D341Med (cell line): ENCODE measurements at regions not wholly inside any gene's neighbourhood (a gene's known extent, or its start where the extent isn't known, plus 50 kb on each side); places are given as distances from the start of the nearest gene placed in this dataset.
"Not testable (repeated sequence)": the region's sequence is repeated elsewhere in the genome, so short reads cannot be mapped to it uniquely, and the experiment has no call there.

Experiments
- DNase-seq: peaks from one replicate; pipeline ENCODE4 v3.0.0; 2012; ENCODE audit warnings: low spot score

DNA sequence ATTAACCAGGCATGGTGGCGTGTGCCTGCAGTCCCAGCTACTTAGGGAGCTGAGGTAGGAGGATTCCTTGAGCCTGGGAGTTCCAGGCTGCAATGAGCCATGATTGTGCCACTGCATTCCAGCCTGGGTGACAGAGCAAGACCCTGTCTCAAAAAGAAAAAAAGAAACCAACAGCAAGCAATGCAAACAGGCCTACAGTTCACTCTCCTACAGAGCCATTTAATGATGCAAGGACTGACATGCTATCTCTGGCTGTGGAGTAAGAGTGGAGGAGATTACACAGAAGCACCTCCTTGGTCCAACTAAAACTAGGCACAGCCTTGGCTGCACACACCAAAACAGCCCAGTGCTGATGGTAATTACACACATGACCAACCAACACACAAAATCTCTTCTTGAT lies 127.5 kb upstream of the SOD1 start:
- DNase-seq, result no peak

DNA sequence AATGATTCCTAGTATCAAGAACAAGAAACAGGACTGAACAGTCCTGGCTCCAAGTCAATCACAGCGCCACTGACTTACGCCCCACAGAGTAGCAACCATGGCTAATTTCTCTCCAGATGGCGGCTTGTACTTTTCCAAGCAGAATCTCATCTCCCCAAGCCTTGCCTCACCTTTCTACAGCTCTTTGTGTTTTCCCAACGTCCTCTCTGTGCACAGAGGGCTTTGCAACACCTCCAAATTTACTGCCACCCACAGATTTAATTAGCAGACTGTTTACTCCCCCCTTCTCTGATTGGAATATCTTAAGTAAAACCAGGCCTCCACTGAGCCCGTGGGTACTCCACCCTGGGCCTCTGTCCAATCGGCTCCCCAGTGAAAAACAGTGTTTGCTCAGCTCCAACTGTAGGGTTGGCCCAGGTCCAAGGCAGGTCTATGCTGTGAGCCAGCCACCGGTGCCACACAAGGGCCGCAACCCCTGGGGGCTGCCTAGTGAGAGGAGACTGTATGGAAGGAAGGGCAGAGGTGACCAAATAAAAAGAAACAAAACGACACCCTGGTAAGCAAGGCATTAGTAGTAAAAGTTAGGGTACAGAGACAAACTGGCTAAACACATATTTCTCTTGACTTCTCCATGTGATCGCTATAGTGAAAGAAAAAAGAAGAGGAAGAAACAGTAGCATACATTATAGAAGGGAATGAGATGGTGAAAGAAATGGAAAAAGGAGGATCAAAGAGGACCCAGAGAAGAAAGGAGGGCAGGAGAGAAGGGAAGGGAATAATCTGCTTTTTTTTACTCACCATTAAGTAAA lies 128.4 kb upstream of the SOD1 start:
- DNase-seq, result peak; percentile 40

DNA sequence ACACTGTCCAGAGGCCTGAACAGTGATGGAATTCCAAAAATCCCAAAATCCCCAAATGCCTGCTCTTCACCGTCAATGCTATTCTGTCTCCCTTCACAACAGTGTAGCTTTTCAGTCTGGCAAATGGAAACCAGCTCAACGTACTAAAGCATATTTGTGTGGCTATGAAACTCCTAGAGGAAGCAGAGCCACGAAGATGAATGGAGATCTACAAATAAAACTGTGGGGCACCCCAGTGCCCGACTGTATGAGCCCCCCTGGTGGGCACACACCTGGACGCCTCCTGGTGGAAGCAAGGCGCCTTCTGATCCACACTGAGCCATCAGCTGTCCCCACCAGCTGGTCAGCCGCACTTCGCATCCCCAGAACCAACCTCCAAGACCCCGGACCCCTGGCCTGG lies 129.1 kb upstream of the SOD1 start:
- DNase-seq, result no peak

DNA sequence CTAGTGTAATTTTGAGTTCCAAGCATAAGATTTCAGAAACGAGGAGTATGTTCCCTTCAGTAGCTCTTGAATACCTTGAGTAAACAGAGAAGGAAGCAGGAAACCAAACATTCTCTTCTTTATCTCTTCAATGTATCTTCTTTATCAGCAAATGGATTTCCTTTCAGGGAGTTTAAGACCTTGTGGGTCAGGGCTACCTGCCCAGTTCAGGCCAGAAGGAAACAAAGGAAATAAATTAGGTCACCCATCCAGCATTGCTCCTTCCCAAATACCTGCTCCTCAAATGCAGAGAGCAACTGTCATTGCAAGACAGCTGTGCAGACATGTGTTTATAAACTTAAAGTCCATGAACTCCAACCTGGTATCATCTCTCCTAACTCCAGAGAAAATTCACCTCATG lies 130.1 kb upstream of the SOD1 start:
- DNase-seq, result no peak

DNA sequence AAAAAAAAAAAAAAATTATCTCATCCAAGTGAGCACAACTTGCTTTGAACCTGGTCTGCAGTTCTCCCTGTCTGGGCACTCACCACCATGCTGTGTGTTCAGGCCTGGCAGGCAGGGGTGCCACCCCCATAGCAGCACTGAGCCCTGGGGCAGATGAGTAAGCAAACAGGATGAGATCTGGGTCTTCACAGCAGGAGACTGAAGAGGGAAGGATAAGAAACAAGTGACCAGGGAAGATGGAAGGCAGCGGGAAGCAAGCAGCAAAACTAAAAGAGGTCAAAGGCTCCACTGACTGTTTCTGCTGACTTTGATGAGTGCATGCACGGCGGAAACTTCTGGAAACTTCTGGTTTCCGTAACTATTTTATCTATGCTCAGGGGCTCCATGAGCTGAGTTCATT lies 133.5 kb upstream of the SOD1 start:
- DNase-seq, result no peak

DNA sequence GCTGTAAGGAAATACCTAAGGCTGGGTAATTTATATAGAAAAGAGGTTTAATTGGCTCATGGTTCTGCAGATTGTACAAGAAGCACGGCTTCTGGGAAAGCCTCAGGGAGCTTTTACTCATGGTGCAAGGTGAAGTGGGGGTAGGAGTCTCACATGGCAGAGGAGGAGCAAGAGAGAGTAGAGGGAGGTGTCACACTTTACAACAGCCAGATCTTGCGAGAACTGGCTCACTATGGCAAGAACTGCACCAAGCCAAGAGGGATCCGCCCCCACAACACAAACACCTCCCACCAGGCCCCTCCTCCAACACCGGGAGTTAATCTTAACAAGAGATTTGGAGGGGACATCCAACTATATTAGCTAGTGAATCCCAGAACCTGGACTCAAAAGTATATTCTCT lies 135.4 kb upstream of the SOD1 start:
- no peak for DNase-seq

DNA sequence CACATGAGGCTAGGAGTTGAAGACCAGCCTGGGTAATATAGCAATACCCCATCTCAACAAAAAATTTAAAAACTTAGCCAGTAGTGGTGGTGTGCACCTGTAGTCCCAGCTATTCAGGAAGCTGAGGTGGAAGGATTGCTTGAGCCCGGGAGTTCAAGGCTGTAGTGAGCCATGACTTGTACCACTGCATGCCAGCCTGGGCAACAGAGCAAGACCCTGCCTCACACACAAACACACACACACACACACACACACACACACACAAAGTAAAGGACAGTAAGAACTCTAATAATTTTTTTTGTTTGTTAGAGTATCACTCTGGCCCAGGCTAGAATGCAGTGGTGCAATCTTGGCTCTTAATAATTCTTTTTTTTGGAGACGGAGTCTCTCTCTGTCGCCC lies 138.0 kb upstream of the SOD1 start:
- DNase-seq, result no peak

DNA sequence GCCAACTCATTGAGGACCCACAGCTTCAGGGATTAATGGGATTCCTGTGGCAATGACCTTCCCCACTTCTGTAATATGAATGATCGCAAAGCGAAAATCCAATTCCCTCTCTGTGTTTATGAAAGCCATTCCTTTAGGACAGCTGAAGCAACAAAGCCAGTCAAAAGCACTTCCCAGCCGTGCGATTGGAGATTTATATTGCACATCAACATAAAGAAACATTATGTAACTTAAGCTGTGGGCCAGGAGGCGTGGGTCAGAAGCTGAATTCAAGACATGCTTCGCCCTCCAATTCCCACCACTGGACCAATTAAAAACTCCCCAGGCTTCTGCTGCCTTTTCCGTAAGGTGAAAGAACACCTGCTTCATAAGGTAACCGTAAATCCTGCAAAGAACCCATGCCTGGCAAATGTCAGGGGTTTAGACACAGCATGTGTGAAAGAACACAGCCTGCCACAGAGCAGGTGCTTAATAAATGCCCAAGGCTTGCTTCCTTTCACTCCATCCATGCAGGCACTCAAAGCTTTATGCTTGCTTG lies 138.9 kb upstream of the SOD1 start:
- DNase-seq, result no peak

DNA sequence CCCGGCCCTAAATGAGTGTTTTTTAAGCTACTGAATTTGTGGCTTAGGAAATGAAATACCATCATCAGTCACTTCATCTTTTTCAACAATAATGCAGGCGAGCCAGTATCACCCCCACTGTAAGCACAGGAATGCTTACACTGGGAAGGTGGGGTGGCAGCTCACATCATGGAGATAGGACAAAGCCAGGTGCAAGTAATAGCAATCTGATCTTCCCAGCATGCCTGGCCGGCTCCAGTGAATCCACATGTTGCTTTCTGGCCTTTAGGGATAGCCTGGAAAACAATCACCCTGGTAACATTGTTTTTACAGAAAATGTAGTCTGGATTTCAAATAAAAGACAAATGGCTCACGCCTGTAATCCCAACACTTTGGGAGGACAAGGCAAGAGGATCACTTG lies 140.9 kb upstream of the SOD1 start:
- DNase-seq, result no peak

DNA sequence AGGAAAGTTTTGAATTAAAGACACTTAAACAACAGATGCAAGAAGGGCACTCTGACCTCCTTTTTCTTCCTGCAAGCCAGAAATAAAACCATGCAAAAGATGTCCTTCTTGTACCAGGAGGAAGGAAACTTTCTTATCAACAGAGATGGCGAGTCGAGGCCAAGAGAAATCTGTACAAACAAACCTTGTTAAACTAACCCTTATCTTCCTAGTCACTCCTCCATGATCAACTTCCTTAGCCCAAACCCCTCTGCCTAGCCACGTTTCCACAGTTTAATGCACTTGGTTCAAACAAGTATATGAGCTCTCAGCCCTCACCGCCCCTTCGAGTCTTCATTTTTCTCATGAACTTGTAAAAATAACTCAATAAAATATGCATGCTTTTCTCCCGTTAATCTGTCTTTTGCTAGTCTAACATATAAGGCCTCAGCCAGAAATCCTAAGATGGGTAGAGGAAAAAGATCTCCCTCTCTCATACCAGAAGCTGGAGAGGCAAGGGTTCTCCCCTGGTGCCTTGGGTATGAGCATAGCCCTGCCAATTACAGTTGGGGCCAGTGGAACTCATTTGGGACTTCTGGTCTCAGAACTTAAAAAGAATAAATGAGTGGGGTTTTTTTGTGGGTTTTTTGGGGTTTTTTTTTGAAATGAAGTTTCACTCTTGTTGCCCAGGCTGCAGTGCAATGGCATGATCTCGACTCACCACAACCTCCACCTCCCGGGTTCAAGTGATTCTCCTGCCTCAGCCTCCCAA lies 141.7 kb upstream of the SOD1 start:
- no peak for DNase-seq

DNA sequence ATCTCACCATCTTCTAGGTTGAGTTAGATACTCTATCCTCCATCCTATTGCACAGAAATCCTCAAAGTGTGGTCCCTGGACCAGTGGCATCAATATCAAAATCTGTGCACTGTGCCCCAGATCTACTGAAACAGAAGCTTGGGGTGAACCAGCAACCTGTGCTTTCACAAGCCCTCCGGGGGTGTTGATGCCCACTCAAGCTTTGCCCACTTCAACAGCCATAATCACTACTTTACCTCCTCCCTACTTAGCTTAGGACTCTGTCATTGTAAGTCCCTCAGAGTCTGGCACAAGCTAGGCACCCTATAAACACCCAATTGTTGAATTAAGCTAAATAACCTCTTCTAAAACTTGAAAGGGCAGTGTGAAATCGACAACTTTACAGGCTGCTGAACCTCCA lies 144.2 kb upstream of the SOD1 start:
- no peak for DNase-seq

DNA sequence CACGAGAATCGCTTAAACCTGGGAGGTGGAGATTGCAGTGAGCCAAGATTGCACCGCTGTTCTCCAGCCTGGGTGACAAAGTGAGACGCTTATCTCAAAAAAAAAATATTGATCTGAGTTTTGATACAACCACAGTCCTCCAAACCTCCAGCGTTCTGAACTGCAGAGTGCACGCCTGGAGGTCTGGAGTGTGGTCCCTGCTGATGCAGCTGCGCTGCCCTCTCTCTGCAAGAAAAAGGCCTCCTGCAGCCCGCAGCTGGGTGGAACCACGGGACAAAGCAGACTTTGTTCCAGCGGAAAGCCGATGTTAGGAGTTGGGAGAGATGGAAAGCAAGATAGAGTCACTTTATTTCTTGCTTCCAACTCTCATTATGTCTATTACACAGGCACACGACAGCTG lies 144.9 kb upstream of the SOD1 start:
- no peak for DNase-seq

DNA sequence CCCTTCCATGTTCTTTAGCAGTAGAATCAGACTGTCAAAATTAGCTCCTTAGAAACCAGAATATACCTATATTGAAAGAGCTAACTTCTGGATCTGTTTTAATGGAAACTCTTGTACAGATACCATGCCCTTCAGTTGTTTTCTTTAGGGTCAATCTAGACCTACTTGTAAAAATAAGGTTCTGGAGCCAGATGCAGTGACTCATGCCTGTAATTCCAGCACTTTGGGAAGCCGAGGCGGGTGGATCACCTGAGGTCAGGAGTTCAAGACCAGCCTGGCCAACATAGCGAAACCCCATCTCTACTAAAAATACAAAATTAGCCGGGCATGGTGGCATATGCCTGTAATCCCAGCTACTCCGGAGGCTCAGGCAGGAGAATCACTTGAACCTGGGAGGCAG lies 146.0 kb upstream of the SOD1 start:
- not testable (repeated sequence) for DNase-seq

DNA sequence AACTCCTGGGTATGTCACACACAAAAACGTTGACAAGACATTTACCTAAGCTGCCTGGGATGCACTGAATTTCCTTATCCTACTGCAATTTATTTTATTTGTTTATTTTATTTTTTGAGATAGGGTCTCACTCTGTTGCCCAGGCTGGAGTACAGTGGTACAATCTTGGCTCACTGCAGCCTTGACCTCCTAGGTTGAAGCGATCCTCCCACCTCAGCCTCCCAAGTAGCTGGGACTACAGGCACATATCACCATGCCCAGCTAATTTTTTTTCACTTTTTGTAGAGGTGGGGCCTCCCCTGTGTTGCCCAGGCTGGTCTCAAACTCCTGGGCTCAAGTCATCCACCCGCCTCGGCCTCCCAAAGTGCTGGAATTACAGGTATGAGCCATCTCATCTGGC lies 147.5 kb upstream of the SOD1 start:
- not testable (repeated sequence) for DNase-seq

DNA sequence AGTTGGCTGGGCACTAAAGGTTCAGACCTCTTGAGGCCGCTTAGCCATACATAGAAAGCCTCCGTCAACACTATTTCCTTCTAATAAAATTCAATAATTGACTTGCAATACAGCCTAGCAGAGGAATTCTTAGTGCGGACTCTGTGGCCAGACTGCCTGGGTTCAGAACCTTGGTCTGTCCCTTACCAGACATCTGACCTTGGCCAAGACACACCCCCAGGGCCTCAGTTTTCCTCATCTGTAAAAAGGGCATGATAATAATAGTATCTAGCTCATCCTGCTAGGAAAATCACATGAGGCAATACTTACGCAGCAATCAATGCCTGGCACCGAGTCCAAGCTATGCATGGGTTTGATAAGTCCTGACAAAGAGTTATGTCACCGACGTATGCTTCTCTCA lies 148.2 kb upstream of the SOD1 start:
- no peak for DNase-seq

DNA sequence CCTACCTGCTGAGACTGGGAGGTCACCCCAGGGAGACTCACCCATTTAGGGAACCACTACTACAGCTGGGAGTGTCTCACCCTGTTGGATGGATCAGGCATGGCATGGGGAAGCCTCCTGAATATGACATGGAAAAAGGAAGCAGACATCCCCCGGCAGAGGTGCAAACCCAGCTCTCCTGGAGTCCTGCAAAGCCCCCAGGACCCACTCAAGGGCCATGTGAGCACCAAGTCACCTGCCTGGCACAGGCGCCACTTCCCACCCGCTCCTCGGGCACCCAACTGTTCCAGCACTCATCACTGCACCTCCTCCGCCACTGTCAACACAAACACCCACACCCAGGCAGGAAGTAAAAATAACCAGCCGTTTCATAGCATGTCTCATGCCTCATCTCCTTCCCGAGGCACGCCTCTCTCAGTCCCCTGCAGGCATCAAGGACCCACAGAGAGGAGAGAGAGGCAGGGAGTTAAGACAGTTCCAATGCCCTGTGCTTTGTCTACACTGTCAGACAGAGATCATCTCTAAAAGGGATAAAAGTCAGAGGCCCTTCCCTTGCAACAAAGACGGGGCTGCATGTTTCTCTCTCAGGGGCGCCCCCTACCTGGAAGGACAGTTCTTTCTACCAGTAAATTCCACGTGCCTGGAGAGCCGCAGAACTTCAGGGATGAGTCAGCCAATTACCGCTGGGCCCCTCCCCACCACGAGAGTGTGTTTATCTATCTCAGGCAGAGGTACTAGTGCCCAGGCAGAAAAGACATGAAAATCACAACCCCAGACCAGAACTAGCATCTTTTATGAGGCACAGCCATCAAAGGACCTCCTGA lies 150.1 kb upstream of the SOD1 start:
- DNase-seq, result no peak

DNA sequence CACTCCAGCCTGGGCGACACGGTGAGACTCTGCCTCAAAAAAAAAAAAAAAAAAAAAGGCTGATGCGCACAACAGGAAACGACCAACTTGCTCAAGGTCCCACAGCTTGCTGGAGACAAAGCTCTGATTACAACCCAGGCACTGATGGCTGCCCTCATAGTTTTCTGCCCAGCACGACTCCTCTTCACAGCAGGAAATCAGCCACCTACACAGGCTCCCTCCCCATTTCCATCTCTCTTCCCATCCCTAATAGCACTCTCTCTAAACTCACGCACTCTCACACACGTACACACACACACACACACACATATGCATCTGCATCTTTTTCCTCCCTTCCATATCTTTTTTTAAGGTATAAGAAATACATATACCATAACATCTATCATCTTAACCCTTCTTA lies 153.5 kb upstream of the SOD1 start:
- no peak for DNase-seq

DNA sequence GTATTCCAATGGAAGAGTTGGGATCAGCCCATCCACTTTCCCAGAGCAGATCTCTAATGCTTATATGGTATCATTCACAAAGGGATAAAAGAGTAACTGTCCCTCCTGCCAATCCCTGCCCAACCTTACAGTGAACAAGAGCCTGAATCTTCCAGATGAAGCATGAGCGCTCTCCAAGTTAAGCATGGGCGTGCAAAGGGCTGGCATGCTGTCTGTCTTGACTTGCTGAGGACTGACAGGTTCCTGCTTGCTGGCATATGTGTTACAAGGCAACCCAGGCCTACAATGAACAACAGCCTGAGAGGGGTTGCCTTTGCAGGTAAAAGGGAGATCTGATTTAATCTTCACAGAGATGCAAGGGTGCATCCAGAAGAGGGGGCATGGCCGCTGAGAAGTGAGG lies 155.6 kb upstream of the SOD1 start:
- DNase-seq, result no peak

DNA sequence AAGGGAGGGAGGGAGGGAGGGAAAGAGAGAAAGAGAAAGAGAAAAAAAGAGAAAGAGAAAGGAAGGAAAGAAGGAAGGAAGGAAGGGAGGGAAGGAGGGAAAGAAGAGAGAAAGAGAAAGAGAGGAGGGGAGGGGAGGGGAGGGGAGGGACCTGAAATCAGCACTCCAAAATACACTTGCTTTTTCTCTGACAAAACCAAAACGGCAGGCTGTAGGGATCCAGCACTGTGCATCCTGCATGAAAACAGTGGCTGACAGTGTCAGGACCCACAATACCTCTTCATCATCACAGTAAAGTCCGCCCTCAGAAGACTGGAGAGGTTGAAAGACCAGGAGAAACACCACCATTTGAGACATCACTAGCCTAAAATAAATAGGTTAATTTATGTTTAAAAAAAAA lies 156.0 kb upstream of the SOD1 start:
- DNase-seq, result no peak

DNA sequence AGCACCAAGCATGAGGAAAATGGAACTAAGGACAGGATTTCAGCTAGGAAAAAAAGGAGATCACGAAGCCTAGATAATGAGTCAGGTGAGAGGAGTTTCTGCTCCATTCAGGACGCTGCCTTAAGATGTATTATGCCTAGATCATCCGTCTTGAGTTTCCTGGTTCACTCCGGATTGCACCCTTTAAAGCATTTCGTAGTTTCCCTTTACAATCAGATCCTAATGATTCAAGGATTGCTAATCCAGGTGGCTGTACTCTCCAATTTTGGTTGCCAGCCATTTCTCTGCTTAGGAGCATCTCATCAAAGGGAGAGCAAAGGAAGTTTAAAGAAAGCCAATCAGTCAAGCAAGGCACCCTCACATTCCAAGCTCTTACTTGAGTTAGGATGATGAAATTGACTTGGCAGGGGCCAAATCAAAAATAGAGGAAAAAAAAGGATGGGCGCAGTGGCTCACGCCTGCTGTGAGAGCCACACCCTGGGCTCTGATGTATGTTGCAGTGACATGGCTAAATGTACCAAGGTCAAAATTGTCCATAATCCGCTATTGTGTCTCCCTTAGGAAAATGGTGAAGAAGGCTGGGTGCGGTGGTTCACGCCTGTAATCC lies 156.9 kb upstream of the SOD1 start:
- no peak for DNase-seq

DNA sequence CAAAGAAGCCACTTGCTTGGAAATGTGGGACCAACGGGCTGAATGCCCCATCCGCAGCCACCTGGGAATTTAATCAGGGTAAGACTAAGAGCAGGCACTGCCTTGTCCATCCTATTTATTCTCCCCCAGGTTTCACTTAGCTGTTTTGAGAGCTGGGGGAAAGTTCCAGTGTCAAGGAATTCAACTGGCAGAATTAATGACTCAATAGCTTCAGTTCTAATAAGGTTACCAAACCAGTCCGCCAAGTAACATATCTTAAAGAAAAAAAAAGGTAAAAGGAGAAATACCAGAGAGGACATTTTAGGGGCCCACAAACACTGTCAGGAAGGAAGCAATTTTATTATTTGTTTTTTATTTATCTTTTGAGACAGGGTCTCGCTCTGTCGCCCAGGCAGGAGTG lies 157.6 kb upstream of the SOD1 start:
- no peak for DNase-seq

DNA sequence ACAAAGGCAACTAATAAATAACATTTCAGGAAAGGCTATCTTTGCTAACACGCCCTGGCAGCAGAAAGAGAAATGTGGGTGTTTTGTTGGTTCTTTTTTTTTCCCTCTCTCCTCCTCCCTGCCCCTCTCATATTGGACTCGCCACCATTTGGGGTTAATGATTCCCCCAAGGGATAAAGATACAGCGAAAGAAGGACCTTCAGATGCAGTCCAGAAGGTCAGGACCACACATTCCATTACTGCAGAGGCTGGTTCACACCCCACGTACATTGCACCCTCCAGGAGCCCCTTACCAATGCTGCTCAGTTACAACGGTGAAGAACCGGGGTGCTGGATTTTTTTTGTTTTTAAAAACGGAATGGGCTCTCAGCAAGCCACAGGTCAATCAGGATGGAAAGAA lies 156.9 kb upstream of the TIAM1 start:
- DNase-seq, result no peak
